ENCODE measurements at regions not wholly inside any gene's neighbourhood (a gene's known extent, or its start where the extent isn't known, plus 50 kb on each side); places are given as distances from the start of the nearest gene placed in this dataset.

- Histone ChIP-seq H4K20me1 (ENCODE audit: insufficient read depth) (no peaks in the 10 kb centered on the region), H2AFZ (ENCODE audit: low read depth, low read length, poor library complexity, severe bottlenecking) (no peak overlapping the region), H3K79me2 (ENCODE audit: insufficient read depth, low read length) (no peaks in the 10 kb centered on the region), H3K4me3 (replicated peaks in 1 of 2; ENCODE audit: low read depth in 1 of 2, low read length in 2 of 2) (no peak overlapping the region), H3K36me3 (ENCODE audit: control insufficient read depth in 1 of 2, insufficient read depth in 2 of 2, low read length in 2 of 2) (no peaks in the 10 kb centered on the region), H3K9me3 (ENCODE audit: control insufficient read depth in 1 of 2, insufficient read depth in 1 of 2, low read depth in 1 of 2, low read length in 2 of 2) (no peaks in the 10 kb centered on the region), H3K4me2 (ENCODE audit: low read length) (no peak overlapping the region), H3K27ac (ENCODE audit: low read depth, low read length) (no peak overlapping the region), H3K9ac (ENCODE audit: low read length) (no peak overlapping the region), H3K4me1 (ENCODE audit: control insufficient read depth in 1 of 2, insufficient read depth in 2 of 2, low read length in 2 of 2) (no peaks in the 10 kb centered on the region), H3K9me2 (ENCODE audit: insufficient read depth) (no peaks in the 10 kb centered on the region), H3K27me3 (ENCODE audit: insufficient read depth, low read length) (no peaks in the 10 kb centered on the region)
- ChIA-PET CTCF (no interaction called here), POLR2A (no interaction called here), RAD21 (ENCODE audit: low non-redundant PET in 1 of 2, low total read pairs in 2 of 2, uncharacterized antibody in 2 of 2, unreplicated experiment in 2 of 2) (no interaction called here)
- intact Hi-C loops (cut with micrococcal nuclease) = no loop called here
- no TSS peak for BruUV-seq (replicated peaks)
- ATAC-seq (no peak), DNase-seq (ENCODE audit: low read depth, low spot score) (no peak)
- TF ChIP-seq TCF7L2 (IDR thresholded peaks at IDR 0.05; ENCODE audit: borderline replicate concordance, extremely low read depth, insufficient read depth, insufficient read length) (no peak), ZFX (IDR thresholded peaks at IDR 0.05) (no peak), ZNF274 (IDR thresholded peaks at IDR 0.05; ENCODE audit: low read depth, low read length) (no peak), JUND (IDR thresholded peaks at IDR 0.05) (no peak), FOSL1 (IDR thresholded peaks at IDR 0.05; ENCODE audit: low read depth) (no peak), ELF1 (IDR thresholded peaks at IDR 0.05; ENCODE audit: borderline replicate concordance, low read depth) (no peak), REST (IDR thresholded peaks at IDR 0.05; ENCODE audit: low read depth) (no peak), ATF3 (IDR thresholded peaks at IDR 0.05) (no peak), RAD21 (IDR thresholded peaks at IDR 0.05; ENCODE audit: low read depth) (no peak), CTCF (IDR thresholded peaks at IDR 0.05 in 2 of 3, conservative IDR thresholded peaks at IDR 0.05 in 1 of 3; ENCODE audit: borderline replicate concordance in 1 of 3, insufficient read depth in 1 of 3, low read depth in 2 of 3, low read length in 2 of 3) (no peak), CBX3 (IDR thresholded peaks at IDR 0.05; ENCODE audit: low read depth) (no peak), EZH2phosphoT487 (IDR thresholded peaks at IDR 0.05; ENCODE audit: borderline replicate concordance) (no peak), POLR2AphosphoS5 (IDR thresholded peaks at IDR 0.05; ENCODE audit: low read depth, low read length) (no peak), EZH2 (IDR thresholded peaks at IDR 0.05) (no peak), YY1 (IDR thresholded peaks at IDR 0.05; ENCODE audit: extremely low read depth, insufficient replicate concordance, low read depth, low read length) (no peak), EGR1 (IDR thresholded peaks at IDR 0.05; ENCODE audit: low read depth) (no peak), SP1 (IDR thresholded peaks at IDR 0.05; ENCODE audit: low read depth) (no peak), POLR2A (IDR thresholded peaks at IDR 0.05; ENCODE audit: borderline replicate concordance, extremely low read depth, insufficient read depth, insufficient read length) (no peak), SIN3A (IDR thresholded peaks at IDR 0.05; ENCODE audit: low read depth) (no peak)
These were observed 501.5 kb upstream of the HS3ST5 start for GRCh38 chr6:114844359-114844758.
